OCI-LY3 (cell line): ENCODE measurements at regions not wholly inside any gene's neighbourhood (a gene's known extent, or its start where the extent isn't known, plus 50 kb on each side); places are given as distances from the start of the nearest gene placed in this dataset.
A peak's percentile ranks its signal among the peaks of the same experiment; 100 is the strongest.

Experiments
- H2AFZ ChIP-seq: fragments of 200-600, 300-600 bp; shearing (Covaris generic); 2 replicates; pipeline ENCODE4 v1.6.0; 2014; ENCODE audit warnings: antibody characterized with exemption, low read depth, low read length
- H3K27ac ChIP-seq: fragments of 200-600, 300-600 bp; sonication (generic); 2 replicates; pipeline ENCODE4 v1.5.1; 2014; ENCODE audit warnings: mild to moderate bottlenecking, low read length, moderate library complexity, mixed read lengths
- H3K27me3 ChIP-seq: fragments of 200-600, 300-600 bp; sonication (generic); 2 replicates; pipeline ENCODE4 v1.6.1; 2014; ENCODE audit warnings: low read depth, low read length, mixed read lengths
- H3K36me3 ChIP-seq: fragments of 200-600, 300-600 bp; sonication (generic); replicated peaks from 2 replicates; pipeline ENCODE3; 2014; ENCODE audit warnings: low read depth, low read length, mixed read lengths
- H3K4me1 ChIP-seq: fragments of 300-600, 200-600 bp; sonication (generic); 2 replicates; pipeline ENCODE4 v1.6.1; 2014; ENCODE audit warnings: low read length, mixed read lengths
- H3K4me2 ChIP-seq: fragments of 200-600, 300-600 bp; sonication (generic); 2 replicates; pipeline ENCODE4 v1.6.1; 2014; ENCODE audit warnings: low read length, mixed read lengths
- H3K4me3 ChIP-seq: fragments of 300-600, 200-600 bp; sonication (generic); 2 replicates; pipeline ENCODE4 v1.5.1; 2014; ENCODE audit warnings: antibody characterized with exemption, mild to moderate bottlenecking, low read length, moderate library complexity
- H3K79me2 ChIP-seq: fragments of 300-600, 200-600 bp; shearing (Covaris generic); 2 replicates; pipeline ENCODE4 v1.6.1; 2014; ENCODE audit warnings: mild to moderate bottlenecking, low read length, mixed read lengths
- H3K9ac ChIP-seq: fragments of 300-600, 200-600 bp; shearing (Covaris generic); 2 replicates; pipeline ENCODE4 v1.6.0; 2014; ENCODE audit warnings: mild to moderate bottlenecking, low read length, moderate library complexity
- H3K9me3 ChIP-seq: fragments of 200-600, 300-600 bp; shearing (Covaris generic); 2 replicates; pipeline ENCODE4 v1.6.1; 2014; ENCODE audit warnings: low read length, mixed read lengths; ENCODE audit not compliant: insufficient read depth
- H4K20me1 ChIP-seq: fragments of 200-600, 300-600 bp; sonication (generic); 2 replicates; pipeline ENCODE4 v1.6.1; 2016; ENCODE audit warnings: low read length, mixed read lengths; ENCODE audit not compliant: insufficient read depth
- EZH2phosphoT487 ChIP-seq: fragments of 200-600 bp; shearing (Covaris generic); IDR thresholded peaks from 2 replicates; pipeline ENCODE4 v1.6.1; 2018; ENCODE audit warnings: antibody characterized with exemption, mixed run types, low read depth
- TF ChIP-seq, protein P1 (sequence below): fragments of 200-600, 300-600 bp; sonication (generic); IDR thresholded peaks from 2 replicates; pipeline ENCODE4 v1.5.1; 2014; ENCODE audit warnings: antibody characterized with exemption, low read length, low read depth

DNA sequence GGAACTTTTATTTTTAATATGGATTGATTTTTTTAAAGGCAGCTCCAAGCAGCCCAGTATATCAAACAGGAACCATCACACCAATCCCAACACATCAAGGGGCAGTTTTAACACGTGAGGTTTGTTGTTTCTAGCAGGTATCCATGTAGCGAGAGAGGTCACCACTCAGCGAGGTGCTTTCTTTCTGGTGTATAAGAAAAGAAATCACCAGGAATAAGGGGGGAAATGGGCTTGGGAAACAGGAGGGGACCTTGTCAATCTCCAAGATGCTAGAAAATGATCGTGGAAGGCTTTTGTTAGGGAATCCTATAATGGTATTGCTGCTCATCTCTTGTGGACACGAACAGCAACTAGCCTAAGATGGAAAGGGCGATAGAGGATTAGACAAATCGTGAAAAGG is 402.9 kb upstream of the ATP11B start:
- Histone ChIP-seq H3K4me1 (peaks cover 26% of the 10 kb centered on the region), H3K36me3 (no peaks in the 10 kb centered on the region), H3K27ac (no peak overlapping the region), H3K9ac (no peak overlapping the region), H3K9me3 (no peaks in the 10 kb centered on the region), H3K4me3 (no peak overlapping the region), H3K4me2 (no peak overlapping the region), H4K20me1 (no peaks in the 10 kb centered on the region), H2AFZ (no peak overlapping the region), H3K27me3 (no peaks in the 10 kb centered on the region), H3K79me2 (no peaks in the 10 kb centered on the region)
- TF ChIP-seq EZH2phosphoT487: no peak
- TF ChIP-seq, protein P1, sequence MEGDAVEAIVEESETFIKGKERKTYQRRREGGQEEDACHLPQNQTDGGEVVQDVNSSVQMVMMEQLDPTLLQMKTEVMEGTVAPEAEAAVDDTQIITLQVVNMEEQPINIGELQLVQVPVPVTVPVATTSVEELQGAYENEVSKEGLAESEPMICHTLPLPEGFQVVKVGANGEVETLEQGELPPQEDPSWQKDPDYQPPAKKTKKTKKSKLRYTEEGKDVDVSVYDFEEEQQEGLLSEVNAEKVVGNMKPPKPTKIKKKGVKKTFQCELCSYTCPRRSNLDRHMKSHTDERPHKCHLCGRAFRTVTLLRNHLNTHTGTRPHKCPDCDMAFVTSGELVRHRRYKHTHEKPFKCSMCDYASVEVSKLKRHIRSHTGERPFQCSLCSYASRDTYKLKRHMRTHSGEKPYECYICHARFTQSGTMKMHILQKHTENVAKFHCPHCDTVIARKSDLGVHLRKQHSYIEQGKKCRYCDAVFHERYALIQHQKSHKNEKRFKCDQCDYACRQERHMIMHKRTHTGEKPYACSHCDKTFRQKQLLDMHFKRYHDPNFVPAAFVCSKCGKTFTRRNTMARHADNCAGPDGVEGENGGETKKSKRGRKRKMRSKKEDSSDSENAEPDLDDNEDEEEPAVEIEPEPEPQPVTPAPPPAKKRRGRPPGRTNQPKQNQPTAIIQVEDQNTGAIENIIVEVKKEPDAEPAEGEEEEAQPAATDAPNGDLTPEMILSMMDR: no peak

DNA sequence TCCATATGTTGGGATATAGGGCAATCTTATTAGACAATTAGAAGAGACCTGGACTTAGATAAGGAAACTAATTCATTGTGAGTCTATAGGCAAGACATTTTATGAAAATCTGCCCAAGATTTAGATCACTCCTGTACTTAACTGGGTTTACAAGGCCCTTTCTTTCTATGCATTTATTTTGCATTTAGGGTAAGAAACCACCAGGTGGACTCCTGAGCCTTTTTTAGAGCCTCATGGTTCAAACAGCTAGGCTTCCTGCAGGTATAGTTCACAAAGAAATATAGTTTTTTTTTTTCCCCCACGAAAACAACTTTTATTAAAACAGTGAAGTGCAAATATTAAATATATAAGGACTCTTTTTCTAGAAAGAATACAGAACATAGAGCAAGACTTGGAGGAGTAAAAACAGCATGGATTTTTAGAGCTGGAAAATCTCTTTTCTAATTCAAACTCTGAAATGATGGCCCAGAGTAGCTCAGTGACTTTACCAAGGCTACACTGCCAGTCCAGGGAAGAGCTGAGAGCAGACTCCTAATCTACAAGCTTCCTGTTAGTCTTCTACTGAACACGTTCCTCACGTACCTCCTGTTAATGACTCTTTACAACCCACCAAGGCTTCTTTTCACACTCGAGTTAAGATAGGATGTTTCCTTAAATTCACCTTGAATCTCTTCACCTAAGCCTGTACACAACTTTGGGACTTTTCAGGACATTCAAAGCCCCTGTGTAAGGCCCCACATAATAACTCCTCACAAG is 400.9 kb upstream of the ATP11B start:
- H3K9ac ChIP-seq: peak overlapping the region; percentile 13; the same call in 1 of the 2 replicates
- H3K4me2 ChIP-seq: peak overlapping the region; percentile 64
- H3K4me1 ChIP-seq: peaks cover 26% of the 10 kb centered on the region
- H3K27ac ChIP-seq: peak overlapping the region; percentile 2; the same call in 1 of the 2 replicates
- H4K20me1 ChIP-seq: no peaks in the 10 kb centered on the region
- TF ChIP-seq, protein P1: peak; percentile 58
- no peak for TF ChIP-seq EZH2phosphoT487
- no peaks in the 10 kb centered on the region for H3K36me3 ChIP-seq
- no peaks in the 10 kb centered on the region for H3K79me2 ChIP-seq
- H2AFZ ChIP-seq: peak overlapping the region; percentile 95
- 0 out of 2 replicates have a peak overlapping the region, but pooled peaks have one; percentile 2 for H3K4me3 ChIP-seq
- no peaks in the 10 kb centered on the region for H3K27me3 ChIP-seq
- no peaks in the 10 kb centered on the region for H3K9me3 ChIP-seq

DNA sequence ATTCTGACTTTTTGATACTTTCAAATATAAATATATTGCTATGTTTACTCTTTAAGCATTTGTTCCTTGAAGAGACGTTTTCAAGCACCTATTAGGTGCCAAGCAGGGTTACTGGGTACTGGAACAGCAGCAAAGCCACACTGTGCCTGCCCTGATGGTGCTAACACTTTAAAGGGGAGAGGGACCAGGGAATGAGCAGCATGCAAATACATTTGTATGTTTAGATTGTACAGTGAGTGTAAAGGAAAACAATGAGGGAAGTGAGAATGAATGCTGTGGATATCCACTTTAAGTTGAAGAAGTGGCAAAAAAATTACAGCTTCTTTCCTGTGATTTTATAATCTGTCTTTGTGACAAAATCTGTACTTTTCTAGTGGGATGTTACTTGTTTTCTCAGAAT is 400.2 kb upstream of the ATP11B start:
- Histone ChIP-seq H3K27me3 (no peaks in the 10 kb centered on the region), H3K27ac (no peak overlapping the region; the same call in 1 of the 2 replicates), H2AFZ (peak overlapping the region; percentile 95), H3K4me2 (peak overlapping the region; percentile 64), H3K9ac (no peak overlapping the region; the same call in 1 of the 2 replicates), H3K4me3 (no peak overlapping the region; the same call in 1 of the 2 replicates), H3K4me1 (peaks cover 26% of the 10 kb centered on the region), H4K20me1 (no peaks in the 10 kb centered on the region), H3K9me3 (no peaks in the 10 kb centered on the region), H3K79me2 (no peaks in the 10 kb centered on the region), H3K36me3 (no peaks in the 10 kb centered on the region)
- TF ChIP-seq, protein P1: no peak
- TF ChIP-seq EZH2phosphoT487: no peak

DNA sequence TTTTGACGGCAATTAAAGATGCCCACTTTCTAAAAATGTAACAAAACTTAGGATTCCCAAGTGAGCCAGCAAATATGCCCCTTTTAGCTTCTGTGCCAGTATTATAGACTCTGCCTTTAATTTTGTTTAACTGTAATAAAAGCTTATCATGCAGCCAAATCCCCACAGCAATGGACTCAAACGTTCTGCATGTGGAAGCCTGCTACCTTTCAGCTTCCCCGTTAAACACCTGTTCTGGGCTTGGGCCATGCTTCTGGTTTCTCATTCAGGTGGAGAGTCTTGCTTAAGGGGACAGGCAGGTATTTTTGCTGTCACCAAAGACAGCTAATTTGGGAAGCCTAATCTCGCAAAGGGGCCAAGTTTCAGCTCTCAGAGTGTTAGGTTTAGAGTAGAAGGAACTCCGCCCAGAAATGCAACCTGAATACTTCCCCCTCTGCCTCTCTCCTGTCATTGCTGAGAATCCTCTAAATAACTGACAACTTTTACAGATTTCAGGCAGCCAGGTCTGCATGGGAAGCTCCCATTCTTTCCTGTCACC is 399.4 kb upstream of the ATP11B start:
- H3K27ac ChIP-seq: no peak overlapping the region

More for the DNA sequence above, 399.4 kb upstream of the ATP11B start:
- peaks cover 26% of the 10 kb centered on the region for H3K4me1 ChIP-seq
- TF ChIP-seq, protein P1: no peak
- no peak for TF ChIP-seq EZH2phosphoT487
- no peaks in the 10 kb centered on the region for H3K27me3 ChIP-seq
- no peaks in the 10 kb centered on the region for H3K9me3 ChIP-seq
- H3K4me3 ChIP-seq: peak overlapping the region; percentile 43
- H3K4me2 ChIP-seq: peak overlapping the region; percentile 64
- peak overlapping the region; percentile 95 for H2AFZ ChIP-seq
- no peaks in the 10 kb centered on the region for H4K20me1 ChIP-seq
- no peaks in the 10 kb centered on the region for H3K36me3 ChIP-seq
- H3K79me2 ChIP-seq: no peaks in the 10 kb centered on the region
- H3K9ac ChIP-seq: no peak overlapping the region
